K562 (cell line): ENCODE measurements at regions not wholly inside any gene's neighbourhood (a gene's known extent, or its start where the extent isn't known, plus 50 kb on each side); places are given as distances from the start of the nearest gene placed in this dataset.

ENCODE experiments used
- HNRNPLL ChIP-seq: fragments of 200-400 bp; formaldehyde crosslinking; IDR thresholded peaks from 2 replicates; pipeline ENCODE4 v1.6.1; 2017; ENCODE audit warnings: low read length, low read depth, mild to moderate bottlenecking; ENCODE audit not compliant: poor library complexity, severe bottlenecking
- POLR2AphosphoS5 ChIP-seq: IDR thresholded peaks from 2 replicates; pipeline ENCODE4 v1.6.1; 2011; ENCODE audit warnings: mild to moderate bottlenecking, low read depth, low read length, moderate library complexity; ENCODE audit not compliant: control insufficient read depth, insufficient read depth
- RNF2 ChIP-seq: sonication (generic); IDR thresholded peaks from 2 replicates; pipeline ENCODE4 v1.6.1; 2016
- ZNF165 ChIP-seq: fragments of 250-450 bp; sonication (Bioruptor Pico); IDR thresholded peaks from 2 replicates; pipeline ENCODE4 v1.4.0; 2020; ENCODE audit warnings: borderline replicate concordance
- TF ChIP-seq, protein P1 (sequence below), 3 experiments: IDR thresholded peaks in 2 of 3; conservative IDR thresholded peaks in 1 of 3; 2 replicates each; pipeline ENCODE4 v1.5.1; 2011 to 2012; ENCODE audit warnings: low read length in 3 of 3, mild to moderate bottlenecking in 3 of 3, control low read depth in 2 of 3, improper control_type of control experiment in 1 of 3, inconsistent platforms in 1 of 3, low read depth in 1 of 3, mixed read lengths in 1 of 3, moderate library complexity in 1 of 3; ENCODE audit not compliant: insufficient read depth in 2 of 3
- TF ChIP-seq, protein P2 (sequence below): sonication (generic); formaldehyde crosslinking; IDR thresholded peaks from 2 replicates; pipeline ENCODE4 v1.5.0; 2020; ENCODE audit warnings: missing genetic modification reagents

DNA sequence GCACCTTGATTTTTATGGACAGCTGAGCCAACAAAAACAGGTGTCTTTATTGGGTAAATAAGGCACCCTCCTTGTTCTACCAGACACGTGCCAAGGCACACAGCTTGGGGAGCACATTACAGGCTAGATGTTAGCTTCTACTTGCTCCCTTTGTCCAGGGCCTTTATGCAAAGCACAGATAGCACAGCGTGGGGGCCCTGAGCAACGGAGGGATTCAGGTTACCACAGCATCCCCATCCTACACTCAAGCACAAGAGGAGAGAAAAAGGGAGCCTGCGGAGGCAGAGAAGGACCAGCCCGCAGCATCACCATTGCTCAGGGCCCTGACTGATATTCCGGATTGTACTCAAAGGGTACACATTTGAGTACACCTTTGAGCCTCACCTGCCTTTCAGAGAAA is 181.7 kb upstream of the KIF2A start:
- TF ChIP-seq, protein P1, sequence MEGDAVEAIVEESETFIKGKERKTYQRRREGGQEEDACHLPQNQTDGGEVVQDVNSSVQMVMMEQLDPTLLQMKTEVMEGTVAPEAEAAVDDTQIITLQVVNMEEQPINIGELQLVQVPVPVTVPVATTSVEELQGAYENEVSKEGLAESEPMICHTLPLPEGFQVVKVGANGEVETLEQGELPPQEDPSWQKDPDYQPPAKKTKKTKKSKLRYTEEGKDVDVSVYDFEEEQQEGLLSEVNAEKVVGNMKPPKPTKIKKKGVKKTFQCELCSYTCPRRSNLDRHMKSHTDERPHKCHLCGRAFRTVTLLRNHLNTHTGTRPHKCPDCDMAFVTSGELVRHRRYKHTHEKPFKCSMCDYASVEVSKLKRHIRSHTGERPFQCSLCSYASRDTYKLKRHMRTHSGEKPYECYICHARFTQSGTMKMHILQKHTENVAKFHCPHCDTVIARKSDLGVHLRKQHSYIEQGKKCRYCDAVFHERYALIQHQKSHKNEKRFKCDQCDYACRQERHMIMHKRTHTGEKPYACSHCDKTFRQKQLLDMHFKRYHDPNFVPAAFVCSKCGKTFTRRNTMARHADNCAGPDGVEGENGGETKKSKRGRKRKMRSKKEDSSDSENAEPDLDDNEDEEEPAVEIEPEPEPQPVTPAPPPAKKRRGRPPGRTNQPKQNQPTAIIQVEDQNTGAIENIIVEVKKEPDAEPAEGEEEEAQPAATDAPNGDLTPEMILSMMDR (IDR thresholded peaks at IDR 0.05 in 2 of 3, conservative IDR thresholded peaks at IDR 0.05 in 1 of 3; ENCODE audit: insufficient read depth in 2 of 3, low read depth in 1 of 3, low read length in 3 of 3): no peak
- no peak for TF ChIP-seq ZNF165 (CRISPR knock-in tag)
- TF ChIP-seq POLR2AphosphoS5: no peak
- TF ChIP-seq, protein P2, sequence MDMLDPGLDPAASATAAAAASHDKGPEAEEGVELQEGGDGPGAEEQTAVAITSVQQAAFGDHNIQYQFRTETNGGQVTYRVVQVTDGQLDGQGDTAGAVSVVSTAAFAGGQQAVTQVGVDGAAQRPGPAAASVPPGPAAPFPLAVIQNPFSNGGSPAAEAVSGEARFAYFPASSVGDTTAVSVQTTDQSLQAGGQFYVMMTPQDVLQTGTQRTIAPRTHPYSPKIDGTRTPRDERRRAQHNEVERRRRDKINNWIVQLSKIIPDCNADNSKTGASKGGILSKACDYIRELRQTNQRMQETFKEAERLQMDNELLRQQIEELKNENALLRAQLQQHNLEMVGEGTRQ: no peak
- TF ChIP-seq HNRNPLL: no peak
- TF ChIP-seq RNF2: no peak
